ENCODE measurements at regions not wholly inside any gene's neighbourhood (a gene's known extent, or its start where the extent isn't known, plus 50 kb on each side); places are given as distances from the start of the nearest gene placed in this dataset.

DNA sequence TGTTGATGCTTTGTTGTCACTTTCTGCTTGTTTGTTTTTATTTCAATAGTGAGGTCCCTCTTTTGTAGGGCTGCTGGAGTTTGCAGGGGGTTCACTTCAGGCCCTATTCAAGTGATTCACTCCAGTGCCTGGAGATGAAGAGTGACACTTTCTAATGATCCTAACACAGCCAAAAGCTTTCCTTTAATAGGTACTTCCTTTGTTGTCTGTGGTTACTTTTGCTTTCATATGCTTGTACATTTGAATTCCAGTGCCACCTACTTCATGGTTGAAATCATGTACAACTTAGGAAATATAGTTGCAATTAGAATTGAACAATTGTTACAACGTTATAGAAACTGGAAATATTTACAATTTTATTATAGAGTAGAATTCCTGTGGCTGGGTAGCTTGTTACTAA, 466.8 kb upstream of the EPHA3 start:
- TF ChIP-seq, protein P1, sequence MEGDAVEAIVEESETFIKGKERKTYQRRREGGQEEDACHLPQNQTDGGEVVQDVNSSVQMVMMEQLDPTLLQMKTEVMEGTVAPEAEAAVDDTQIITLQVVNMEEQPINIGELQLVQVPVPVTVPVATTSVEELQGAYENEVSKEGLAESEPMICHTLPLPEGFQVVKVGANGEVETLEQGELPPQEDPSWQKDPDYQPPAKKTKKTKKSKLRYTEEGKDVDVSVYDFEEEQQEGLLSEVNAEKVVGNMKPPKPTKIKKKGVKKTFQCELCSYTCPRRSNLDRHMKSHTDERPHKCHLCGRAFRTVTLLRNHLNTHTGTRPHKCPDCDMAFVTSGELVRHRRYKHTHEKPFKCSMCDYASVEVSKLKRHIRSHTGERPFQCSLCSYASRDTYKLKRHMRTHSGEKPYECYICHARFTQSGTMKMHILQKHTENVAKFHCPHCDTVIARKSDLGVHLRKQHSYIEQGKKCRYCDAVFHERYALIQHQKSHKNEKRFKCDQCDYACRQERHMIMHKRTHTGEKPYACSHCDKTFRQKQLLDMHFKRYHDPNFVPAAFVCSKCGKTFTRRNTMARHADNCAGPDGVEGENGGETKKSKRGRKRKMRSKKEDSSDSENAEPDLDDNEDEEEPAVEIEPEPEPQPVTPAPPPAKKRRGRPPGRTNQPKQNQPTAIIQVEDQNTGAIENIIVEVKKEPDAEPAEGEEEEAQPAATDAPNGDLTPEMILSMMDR (conservative IDR thresholded peaks at IDR 0.05 in 1 of 2, IDR thresholded peaks at IDR 0.05 in 1 of 2; ENCODE audit: extremely low read depth in 1 of 2, insufficient read depth in 1 of 2, low read depth in 1 of 2, low read length in 2 of 2): no peak
- no peak for TF ChIP-seq EZH2 (IDR thresholded peaks at IDR 0.05; ENCODE audit: borderline replicate concordance, low read length)

All from mammary epithelial cell (primary cell).